NCI-H2107 (cell line): ENCODE measurements at regions not wholly inside any gene's neighbourhood (a gene's known extent, or its start where the extent isn't known, plus 50 kb on each side); places are given as distances from the start of the nearest gene placed in this dataset.

Experiments used
- DNase-seq: peaks from one replicate; lab custom pipeline; 2025; lab: John Stamatoyannopoulos, UW

DNA sequence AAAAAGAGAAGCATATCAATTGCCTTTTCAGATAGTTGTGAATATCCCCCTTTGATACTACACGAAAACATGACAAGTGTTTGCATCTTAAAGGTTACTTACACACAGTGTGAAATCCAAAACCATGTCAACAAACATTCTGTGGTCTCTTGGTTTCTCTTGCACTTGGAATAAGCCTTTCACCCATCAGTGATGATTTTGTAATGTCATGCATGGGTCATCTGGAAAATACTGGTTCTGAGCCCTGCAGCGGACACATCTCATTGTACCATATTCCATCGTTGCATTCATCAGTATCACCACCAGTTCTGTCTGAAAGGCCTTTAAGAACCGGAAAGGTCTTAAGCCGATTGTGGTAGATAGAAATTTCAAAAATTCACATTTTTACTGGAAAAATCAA is 65.4 kb upstream of the SOX1 start:
- DNase-seq: no peak

DNA sequence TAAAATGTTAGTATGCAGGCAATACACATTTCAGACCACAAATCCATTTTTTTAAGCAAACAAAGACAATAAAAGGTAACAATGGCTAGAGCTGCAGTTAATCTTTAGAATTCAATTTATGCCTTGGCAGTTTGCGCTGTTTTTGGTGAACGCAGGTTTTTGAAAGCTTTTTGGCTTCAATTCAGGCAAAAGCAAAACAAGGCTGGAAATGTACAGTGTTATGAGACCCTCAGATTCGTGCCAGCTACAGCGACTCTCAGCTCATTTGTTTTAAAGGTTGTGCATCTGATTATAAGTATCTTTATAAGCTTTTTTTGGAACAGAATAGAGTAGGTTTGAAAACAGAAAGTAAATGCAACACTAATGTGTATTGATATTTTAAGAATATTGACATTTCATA is 63.6 kb upstream of the SOX1 start:
- DNase-seq: no peak

DNA sequence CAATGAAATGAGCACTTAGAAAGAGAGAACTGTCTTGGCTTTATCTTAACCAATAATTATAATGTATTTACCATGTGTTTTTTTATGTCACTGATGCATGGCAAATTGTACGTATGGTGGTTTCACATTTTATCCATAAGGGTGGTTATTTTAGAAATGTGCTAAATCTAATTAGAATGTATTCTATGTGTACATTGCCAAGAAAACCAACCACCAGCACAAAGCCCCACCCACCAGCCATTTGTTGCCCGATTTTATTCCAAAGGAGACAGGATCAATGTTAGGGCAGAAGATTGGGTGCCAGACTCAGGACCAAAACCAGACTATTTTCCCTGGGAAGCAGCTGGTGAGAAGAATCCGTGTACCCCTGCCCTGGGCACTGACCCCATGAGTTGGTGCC is 63.0 kb upstream of the SOX1 start:
- DNase-seq: no peak

DNA sequence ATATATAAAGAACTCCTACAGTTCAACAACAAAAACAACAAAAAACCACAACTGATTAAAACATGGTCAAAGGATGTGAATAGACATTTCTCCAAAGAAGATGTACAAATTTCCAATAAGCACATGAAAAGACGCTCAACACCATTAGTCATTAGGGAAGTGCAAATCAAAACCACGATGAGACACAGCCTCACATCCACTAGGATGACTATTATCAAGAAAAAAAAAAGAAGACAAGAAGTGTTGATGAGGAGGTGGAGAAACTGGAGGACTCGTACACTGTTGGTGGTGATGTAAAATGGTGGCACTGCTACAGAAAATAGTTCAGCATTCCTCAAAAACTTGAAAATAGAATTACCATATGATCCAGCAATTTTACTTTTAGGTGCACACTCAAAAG is 61.0 kb upstream of the SOX1 start:
- DNase-seq: no peak

DNA sequence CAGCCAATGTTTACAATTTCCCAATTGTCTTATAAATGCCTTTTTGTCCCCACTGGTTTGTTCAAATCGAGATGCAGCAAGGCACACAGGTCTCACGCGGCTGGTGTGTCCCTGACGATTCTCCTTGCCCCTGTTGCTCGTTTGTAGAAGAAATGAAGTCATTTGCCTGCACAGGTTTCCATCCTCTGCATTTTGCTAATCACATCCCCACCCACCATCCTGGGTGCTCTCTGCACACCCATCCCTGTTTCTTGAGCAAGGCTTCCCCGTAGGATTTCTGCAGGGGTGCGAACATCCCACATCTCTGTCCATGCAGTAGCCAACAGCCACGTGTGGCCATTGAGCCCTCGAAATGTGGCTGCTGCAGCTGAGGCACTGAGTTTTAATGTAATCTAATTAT is 59.8 kb upstream of the SOX1 start:
- no peak for DNase-seq

DNA sequence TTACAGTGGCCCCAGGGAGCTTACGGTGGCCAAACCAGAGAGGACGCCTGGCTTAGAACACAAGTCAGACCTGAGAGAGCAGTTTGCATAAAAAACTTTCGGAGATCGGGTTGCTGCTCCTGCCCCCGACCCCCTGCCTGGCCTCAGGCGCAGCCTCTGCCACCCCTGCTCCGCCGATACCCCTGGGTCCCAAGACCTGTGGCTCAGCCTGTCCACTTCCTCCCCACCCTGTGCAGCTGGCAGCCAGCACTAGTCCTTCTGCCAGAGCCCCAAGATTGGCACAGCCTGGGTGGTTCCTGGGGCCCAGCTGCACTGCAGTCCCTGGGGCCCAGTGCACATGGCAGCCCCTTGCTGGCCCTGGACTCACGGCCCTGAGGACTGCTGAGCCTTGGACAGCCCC is 56.2 kb upstream of the SOX1 start:
- no peak for DNase-seq

DNA sequence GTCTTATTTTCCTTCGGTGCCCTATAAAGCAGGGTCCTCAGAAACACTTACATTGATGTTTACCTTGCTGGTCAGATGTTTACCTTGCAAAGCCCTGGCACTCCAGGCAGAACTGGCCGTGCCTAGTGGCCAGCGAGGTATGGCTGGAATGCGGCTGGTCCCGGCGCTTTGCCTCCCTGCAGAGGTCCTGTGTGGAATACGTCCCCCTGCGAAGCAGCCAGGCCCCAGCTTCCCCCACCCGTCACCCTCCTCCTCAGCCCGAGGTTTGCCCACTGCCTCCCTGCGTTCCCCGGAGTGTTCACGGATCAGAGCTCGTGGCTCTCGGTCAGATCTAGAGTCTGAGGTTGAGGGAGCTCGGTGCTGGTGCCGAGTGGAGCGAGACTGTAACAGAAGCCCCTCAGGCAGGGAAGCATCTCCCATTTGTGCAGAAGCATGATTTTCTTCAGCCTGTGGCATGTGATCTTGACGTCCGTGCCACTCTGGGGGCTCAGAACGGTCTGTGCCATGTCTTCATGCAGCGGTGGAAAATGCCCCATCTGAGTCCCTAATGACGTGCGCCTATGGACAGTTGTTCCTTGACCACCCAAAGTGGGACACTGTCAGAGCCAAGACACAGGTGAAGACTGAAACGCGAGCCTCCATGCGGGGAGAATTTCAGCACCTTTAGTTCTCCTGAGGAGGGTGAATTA is 54.8 kb upstream of the SOX1 start:
- DNase-seq: no peak

DNA sequence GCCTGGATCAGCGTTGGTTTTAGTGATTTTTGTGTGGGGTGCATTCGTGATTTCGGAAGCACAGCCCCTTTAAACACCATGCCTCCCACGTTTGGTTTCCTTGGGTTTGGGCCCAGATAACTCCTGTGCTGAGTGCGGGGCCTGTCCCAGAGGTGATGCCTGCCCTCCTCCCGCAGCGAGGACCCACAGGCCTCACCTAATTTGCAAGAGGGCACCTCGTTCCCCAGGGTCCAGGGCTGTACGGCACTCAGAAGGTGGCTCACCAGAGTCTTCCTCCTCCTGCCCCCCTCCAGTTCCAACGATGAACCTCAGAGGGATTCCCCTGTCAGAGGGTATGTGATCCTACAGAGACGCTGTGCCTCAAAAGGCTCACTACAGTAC is 54.3 kb upstream of the SOX1 start:
- DNase-seq: no peak

DNA sequence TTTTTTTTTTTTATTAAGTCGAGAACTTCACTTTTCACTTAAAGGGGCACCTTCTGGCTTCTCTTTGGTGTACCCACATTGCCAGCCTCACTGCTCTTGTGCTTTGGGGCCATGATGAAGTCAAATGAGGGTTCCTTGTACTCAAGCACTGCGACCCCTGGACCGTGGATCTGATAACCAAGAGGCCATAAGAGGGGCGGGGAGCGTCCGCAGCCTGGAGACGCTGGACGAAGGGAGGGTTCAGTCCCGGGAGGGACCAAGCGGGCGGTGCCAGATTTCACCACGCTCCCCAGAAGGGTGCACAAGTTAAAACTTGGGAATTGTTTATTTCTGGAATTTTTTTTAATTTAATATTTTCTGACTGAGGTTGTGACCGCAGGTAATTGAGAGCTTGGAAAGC is 53.3 kb upstream of the SOX1 start:
- no peak for DNase-seq

DNA sequence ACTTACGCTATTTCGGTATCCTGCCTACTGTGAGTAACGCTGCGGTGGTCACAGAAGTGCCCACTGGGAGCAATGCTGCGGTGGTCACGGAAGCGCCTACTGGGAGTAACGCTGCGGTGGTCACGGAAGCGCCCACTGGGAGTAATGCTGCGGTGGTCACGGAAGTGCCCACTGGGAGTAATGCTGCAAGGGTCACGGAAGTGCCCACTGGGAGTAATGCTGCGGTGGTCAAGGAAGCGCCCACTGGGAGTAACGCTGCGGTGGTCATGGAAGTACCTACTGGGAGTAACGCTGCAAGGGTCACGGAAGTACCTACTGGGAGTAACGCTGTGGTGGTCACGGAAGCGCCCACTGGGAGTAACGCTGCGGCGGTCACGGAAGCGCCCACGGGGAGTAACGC is 52.1 kb upstream of the SOX1 start:
- no peak for DNase-seq
